ENCODE measurements at regions not wholly inside any gene's neighbourhood (a gene's known extent, or its start where the extent isn't known, plus 50 kb on each side); places are given as distances from the start of the nearest gene placed in this dataset.

- H4K91ac ChIP-seq (ENCODE audit: low read depth, low read length, poor library complexity): no peak overlapping the region
- H3K27me3 ChIP-seq (ENCODE audit: control insufficient read depth in 3 of 3, insufficient read depth in 3 of 3, low read depth in 1 of 3, low read length in 3 of 3): no peaks in the 10 kb centered on the region
- no peak for DNase-seq (ENCODE audit: low spot score)
These were observed 53.0 kb upstream of the EXOC4 start for GRCh38 chr7:133199831-133200230.

GRCh38 chr7:133201470-133201869 lies 51.4 kb upstream of the EXOC4 start:
- H3K4me2 ChIP-seq (ENCODE audit: insufficient read depth, low read length, poor library complexity, severe bottlenecking): no peak overlapping the region
- DNase-seq (ENCODE audit: low spot score): no peak
- no peaks in the 10 kb centered on the region for H3K9me3 ChIP-seq (replicated peaks in 1 of 2; ENCODE audit: control insufficient read depth in 2 of 2, insufficient read depth in 1 of 2, low read depth in 1 of 2, low read length in 2 of 2)
- no peak overlapping the region for H3K4me3 ChIP-seq (ENCODE audit: low read length in 2 of 2)
- peaks cover 0 to 4% of the 10 kb centered on the region in 2 donors for H3K4me1 ChIP-seq (ENCODE audit: control insufficient read depth in 2 of 2, insufficient read depth in 1 of 2, low read depth in 1 of 2, low read length in 2 of 2)
- H3K18ac ChIP-seq (ENCODE audit: low read length): no peak overlapping the region
- H2BK120ac ChIP-seq (ENCODE audit: low read depth, low read length): no peak overlapping the region
- no peak overlapping the region for H4K91ac ChIP-seq (ENCODE audit: low read depth, low read length, poor library complexity)
- H4K8ac ChIP-seq (ENCODE audit: low read depth, low read length): no peak overlapping the region
- H3K23ac ChIP-seq (ENCODE audit: low read depth, low read length, poor library complexity): no peak overlapping the region
- no peak overlapping the region for H2AFZ ChIP-seq (ENCODE audit: low read length)
- H3K4ac ChIP-seq (ENCODE audit: low read length): no peak overlapping the region
- no peak overlapping the region for H2BK5ac ChIP-seq (ENCODE audit: low read length)
- H2AK5ac ChIP-seq (ENCODE audit: low read depth, low read length): no peak overlapping the region
- no peaks in the 10 kb centered on the region for H3K36me3 ChIP-seq (replicated peaks in 1 of 2; ENCODE audit: control insufficient read depth in 2 of 2, insufficient read depth in 2 of 2, low read length in 2 of 2)
- no peaks in the 10 kb centered on the region for H3K27me3 ChIP-seq (ENCODE audit: control insufficient read depth in 3 of 3, insufficient read depth in 3 of 3, low read depth in 1 of 3, low read length in 3 of 3)
- H2BK15ac ChIP-seq (ENCODE audit: low read length): no peak overlapping the region
- H3K27ac ChIP-seq (replicated peaks; ENCODE audit: low read length): no peak overlapping the region
- no peak overlapping the region for H3K14ac ChIP-seq (ENCODE audit: low read length)
- no peak overlapping the region for H3K9ac ChIP-seq (ENCODE audit: low read depth, low read length, poor library complexity)
- no peaks in the 10 kb centered on the region for H3K79me1 ChIP-seq (ENCODE audit: low read depth, low read length)
- no CpG with 5 or more reads among the region's 1 CpG for WGBS, 2 donors (ENCODE audit: extremely low coverage in 2 of 2, insufficient read length in 2 of 2, insufficient replicate concordance in 1 of 2)
- no peak overlapping the region for H2BK12ac ChIP-seq (ENCODE audit: low read length)

More at GRCh38 chr7:133199831-133200230, 53.0 kb upstream of the EXOC4 start:
- no peak overlapping the region for H3K23ac ChIP-seq (ENCODE audit: low read depth, low read length, poor library complexity)
- H3K36me3 ChIP-seq (replicated peaks in 1 of 2; ENCODE audit: control insufficient read depth in 2 of 2, insufficient read depth in 2 of 2, low read length in 2 of 2): no peaks in the 10 kb centered on the region
- H2BK120ac ChIP-seq (ENCODE audit: low read depth, low read length): no peak overlapping the region
- H3K79me1 ChIP-seq (ENCODE audit: low read depth, low read length): no peaks in the 10 kb centered on the region
- H3K4me1 ChIP-seq (ENCODE audit: control insufficient read depth in 2 of 2, insufficient read depth in 1 of 2, low read depth in 1 of 2, low read length in 2 of 2): peaks cover 0 to 4% of the 10 kb centered on the region in 2 donors
- no peak overlapping the region for H3K4me3 ChIP-seq (ENCODE audit: low read length in 2 of 2)
- no peak overlapping the region for H3K9ac ChIP-seq (ENCODE audit: low read depth, low read length, poor library complexity)
- no peaks in the 10 kb centered on the region for H3K9me3 ChIP-seq (replicated peaks in 1 of 2; ENCODE audit: control insufficient read depth in 2 of 2, insufficient read depth in 1 of 2, low read depth in 1 of 2, low read length in 2 of 2)
- no peak overlapping the region for H2AK5ac ChIP-seq (ENCODE audit: low read depth, low read length)
- H3K18ac ChIP-seq (ENCODE audit: low read length): no peak overlapping the region
- H3K27ac ChIP-seq (replicated peaks; ENCODE audit: low read length): no peak overlapping the region
- no peak overlapping the region for H3K4me2 ChIP-seq (ENCODE audit: insufficient read depth, low read length, poor library complexity, severe bottlenecking)
- no peak overlapping the region for H2AFZ ChIP-seq (ENCODE audit: low read length)
- H2BK15ac ChIP-seq (ENCODE audit: low read length): no peak overlapping the region
- H2BK12ac ChIP-seq (ENCODE audit: low read length): no peak overlapping the region
- no CpG with 5 or more reads among the region's 2 CpGs for WGBS, 2 donors (ENCODE audit: extremely low coverage in 2 of 2, insufficient read length in 2 of 2, insufficient replicate concordance in 1 of 2)
- no peak overlapping the region for H3K14ac ChIP-seq (ENCODE audit: low read length)
- no peak overlapping the region for H2BK5ac ChIP-seq (ENCODE audit: low read length)
- no peak overlapping the region for H4K8ac ChIP-seq (ENCODE audit: low read depth, low read length)
- no peak overlapping the region for H3K4ac ChIP-seq (ENCODE audit: low read length)

- WGBS, 2 donors (ENCODE audit: extremely low coverage in 2 of 2, insufficient read length in 2 of 2, insufficient replicate concordance in 1 of 2): no CpG with 5 or more reads among the region's 1 CpG
- Histone ChIP-seq H3K9ac (ENCODE audit: low read depth, low read length, poor library complexity) (no peak overlapping the region), H2BK15ac (ENCODE audit: low read length) (no peak overlapping the region), H4K8ac (ENCODE audit: low read depth, low read length) (no peak overlapping the region), H2AFZ (ENCODE audit: low read length) (no peak overlapping the region), H3K4me3 (ENCODE audit: low read length in 2 of 2) (no peak overlapping the region), H3K18ac (ENCODE audit: low read length) (no peak overlapping the region), H3K27me3 (ENCODE audit: control insufficient read depth in 3 of 3, insufficient read depth in 3 of 3, low read depth in 1 of 3, low read length in 3 of 3) (no peaks in the 10 kb centered on the region), H2BK12ac (ENCODE audit: low read length) (no peak overlapping the region), H3K4me1 (ENCODE audit: control insufficient read depth in 2 of 2, insufficient read depth in 1 of 2, low read depth in 1 of 2, low read length in 2 of 2) (no peaks in the 10 kb centered on the region), H2BK5ac (ENCODE audit: low read length) (no peak overlapping the region), H3K4ac (ENCODE audit: low read length) (no peak overlapping the region), H2BK120ac (ENCODE audit: low read depth, low read length) (no peak overlapping the region), H3K23ac (ENCODE audit: low read depth, low read length, poor library complexity) (no peak overlapping the region), H3K79me1 (ENCODE audit: low read depth, low read length) (no peaks in the 10 kb centered on the region), H3K9me3 (replicated peaks in 1 of 2; ENCODE audit: control insufficient read depth in 2 of 2, insufficient read depth in 1 of 2, low read depth in 1 of 2, low read length in 2 of 2) (peaks cover 0 to 3% of the 10 kb centered on the region in 2 donors), H2AK5ac (ENCODE audit: low read depth, low read length) (no peak overlapping the region), H3K36me3 (replicated peaks in 1 of 2; ENCODE audit: control insufficient read depth in 2 of 2, insufficient read depth in 2 of 2, low read length in 2 of 2) (no peaks in the 10 kb centered on the region), H4K91ac (ENCODE audit: low read depth, low read length, poor library complexity) (no peak overlapping the region), H3K4me2 (ENCODE audit: insufficient read depth, low read length, poor library complexity, severe bottlenecking) (no peak overlapping the region), H3K14ac (ENCODE audit: low read length) (no peak overlapping the region), H3K27ac (replicated peaks; ENCODE audit: low read length) (no peak overlapping the region)
- no peak for DNase-seq (ENCODE audit: low spot score)
These were observed 49.9 kb upstream of the EXOC4 start for GRCh38 chr7:133202942-133203341.

All from neuronal stem cell (in vitro differentiated cells).